ENCODE measurements at regions not wholly inside any gene's neighbourhood (a gene's known extent, or its start where the extent isn't known, plus 50 kb on each side); places are given as distances from the start of the nearest gene placed in this dataset.
"Not testable (repeated sequence)": the region's sequence is repeated elsewhere in the genome, so short reads cannot be mapped to it uniquely, and the experiment has no call there.

- H3K27me3 ChIP-seq (replicated peaks in 1 of 2; ENCODE audit: control insufficient read depth in 2 of 2, insufficient read depth in 2 of 2, low read length in 1 of 2); ATAC-seq; POLR2A ChIA-PET; H3K4me1 ChIP-seq (ENCODE audit: control insufficient read depth, insufficient read depth, low read length); CTCF ChIA-PET; H3K36me3 ChIP-seq (ENCODE audit: control insufficient read depth in 2 of 2, insufficient read depth in 2 of 2, low read length in 1 of 2); H3K9me3 ChIP-seq (replicated peaks; ENCODE audit: control insufficient read depth, insufficient read depth, low read length); H3K4me2 ChIP-seq (ENCODE audit: control insufficient read depth, insufficient read depth); H3K4me3 ChIP-seq; H3K27ac ChIP-seq (ENCODE audit: control insufficient read depth, insufficient read depth); H4K20me1 ChIP-seq (ENCODE audit: control insufficient read depth, insufficient read depth); SMC1A ChIA-PET (ENCODE audit: uncharacterized antibody, unreplicated experiment); DNase-seq (ENCODE audit: low read depth, low spot score); RAD21 ChIA-PET (ENCODE audit: unreplicated experiment); H2AFZ ChIP-seq (ENCODE audit: control insufficient read depth, low read depth, low read length); BruUV-seq (replicated peaks); H3K79me2 ChIP-seq (ENCODE audit: control insufficient read depth, insufficient read depth, low read length); H3K9ac ChIP-seq (ENCODE audit: control insufficient read depth, insufficient read depth, low read length); in situ Hi-C loops (cut with MboI): not testable (repeated sequence)
- WGBS (ENCODE audit: insufficient coverage, insufficient replicate concordance, low lambda C conversion rate, missing lambda C conversion rate): 47% methylated on average over 19 of the region's 19 CpGs
- intact Hi-C loops (cut with micrococcal nuclease; ENCODE audit: unreplicated experiment): loop anchor here (5.0 to 10.0 kb wide), 2 partner anchors 165 to 202 kb away; partner anchors contain the start of gene DLG1
- TF ChIP-seq RUNX3 (IDR thresholded peaks at IDR 0.05; ENCODE audit: low read length): 0 out of 2 replicates have a peak, but pooled peaks have one; percentile 4
- peak; percentile 99 for FAIRE-seq
These were observed 96.2 kb downstream of the BDH1 start for GRCh38 chr3:197459571-197459970.

DNA sequence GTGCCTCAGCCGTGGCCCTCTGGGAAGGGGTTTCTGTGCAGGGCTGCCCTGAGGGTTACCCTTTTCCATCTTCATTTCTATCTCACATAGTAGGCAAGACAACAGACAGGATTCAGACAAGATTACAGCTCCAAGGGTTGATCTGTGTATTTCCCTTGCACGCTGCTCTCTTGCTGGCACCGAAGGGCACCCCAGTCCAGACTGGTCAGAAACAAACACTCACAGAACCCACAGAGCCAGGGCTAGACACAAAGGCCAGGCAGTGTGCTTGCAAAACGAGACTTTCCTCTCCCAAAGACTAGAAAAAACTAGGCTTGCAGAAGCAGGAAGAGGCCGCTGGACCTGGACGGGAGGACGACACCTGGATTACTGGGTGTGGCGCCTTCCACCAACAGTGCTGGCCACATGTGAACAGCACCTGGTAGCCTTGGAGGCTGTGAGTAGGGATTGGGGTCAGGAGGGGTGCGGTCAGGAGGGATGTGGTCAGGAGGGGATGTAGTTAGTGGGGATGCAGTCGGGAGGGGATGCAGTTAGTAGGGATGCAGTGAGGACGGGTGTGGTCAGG, 96.8 kb downstream of the BDH1 start:
- Histone ChIP-seq H3K4me2 (ENCODE audit: control insufficient read depth, insufficient read depth) (no peak overlapping the region), H4K20me1 (ENCODE audit: control insufficient read depth, insufficient read depth) (no peaks in the 10 kb centered on the region), H3K4me1 (ENCODE audit: control insufficient read depth, insufficient read depth, low read length) (no peaks in the 10 kb centered on the region), H3K36me3 (ENCODE audit: control insufficient read depth in 2 of 2, insufficient read depth in 2 of 2, low read length in 1 of 2) (no peaks in the 10 kb centered on the region), H2AFZ (ENCODE audit: control insufficient read depth, low read depth, low read length) (no peak overlapping the region), H3K9me3 (replicated peaks; ENCODE audit: control insufficient read depth, insufficient read depth, low read length) (no peaks in the 10 kb centered on the region; the same call in 2 of the 3 replicates), H3K9ac (ENCODE audit: control insufficient read depth, insufficient read depth, low read length) (no peak overlapping the region), H3K4me3 (no peak overlapping the region), H3K27me3 (replicated peaks in 1 of 2; ENCODE audit: control insufficient read depth in 2 of 2, insufficient read depth in 2 of 2, low read length in 1 of 2) (no peaks in the 10 kb centered on the region; a peak in 1 of 4 replicates), H3K27ac (ENCODE audit: control insufficient read depth, insufficient read depth) (no peak overlapping the region), H3K79me2 (ENCODE audit: control insufficient read depth, insufficient read depth, low read length) (no peaks in the 10 kb centered on the region)
- CTCF ChIA-PET: interaction anchor here (1.1 kb wide), 2 partner anchors 202 to 234 kb away, joined by 3 read pairs; no protein-coding TSS in a partner anchor
- POLR2A ChIA-PET: no interaction called here
- SMC1A ChIA-PET (ENCODE audit: uncharacterized antibody, unreplicated experiment): interaction anchor here (0.8 kb wide), 1 partner anchor 9 kb away, joined by 3 read pairs; no protein-coding TSS in a partner anchor
- BruUV-seq (replicated peaks): no TSS peak
- WGBS (ENCODE audit: insufficient coverage, insufficient replicate concordance, low lambda C conversion rate, missing lambda C conversion rate): 71% methylated on average over 9 of the region's 11 CpGs
- intact Hi-C loops (cut with micrococcal nuclease; ENCODE audit: unreplicated experiment): loop anchor here (5.0 to 10.0 kb wide), 2 partner anchors 164 to 202 kb away; partner anchors contain the start of gene DLG1
- in situ Hi-C loops (cut with MboI): no loop called here
- ATAC-seq: no peak
- RAD21 ChIA-PET (ENCODE audit: unreplicated experiment): no interaction called here
- no peak for DNase-seq (ENCODE audit: low read depth, low spot score)
- no peak for FAIRE-seq
- TF ChIP-seq, protein P1, sequence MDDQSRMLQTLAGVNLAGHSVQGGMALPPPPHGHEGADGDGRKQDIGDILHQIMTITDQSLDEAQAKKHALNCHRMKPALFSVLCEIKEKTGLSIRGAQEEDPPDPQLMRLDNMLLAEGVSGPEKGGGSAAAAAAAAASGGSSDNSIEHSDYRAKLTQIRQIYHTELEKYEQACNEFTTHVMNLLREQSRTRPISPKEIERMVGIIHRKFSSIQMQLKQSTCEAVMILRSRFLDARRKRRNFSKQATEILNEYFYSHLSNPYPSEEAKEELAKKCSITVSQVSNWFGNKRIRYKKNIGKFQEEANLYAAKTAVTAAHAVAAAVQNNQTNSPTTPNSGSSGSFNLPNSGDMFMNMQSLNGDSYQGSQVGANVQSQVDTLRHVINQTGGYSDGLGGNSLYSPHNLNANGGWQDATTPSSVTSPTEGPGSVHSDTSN (IDR thresholded peaks at IDR 0.05; ENCODE audit: insufficient replicate concordance, low read depth, low read length): no peak
- TF ChIP-seq HDAC6 (IDR thresholded peaks at IDR 0.05; ENCODE audit: unreplicated experiment) (no peak), MLLT1 (IDR thresholded peaks at IDR 0.05) (no peak), MEF2A (IDR thresholded peaks at IDR 0.05; ENCODE audit: insufficient read depth, low read depth, low read length) (no peak), ATF2 (IDR thresholded peaks at IDR 0.05; ENCODE audit: low read length) (no peak), KDM1A (IDR thresholded peaks at IDR 0.05; ENCODE audit: borderline replicate concordance) (no peak), RBBP5 (conservative IDR thresholded peaks at IDR 0.05) (no peak), ZNF274 (IDR thresholded peaks at IDR 0.05; ENCODE audit: insufficient read depth, insufficient read length) (no peak), JUNB (IDR thresholded peaks at IDR 0.05) (no peak), POU2F2 (IDR thresholded peaks at IDR 0.05; ENCODE audit: borderline replicate concordance, low read depth, low read length) (no peak), PAX8 (IDR thresholded peaks at IDR 0.05) (no peak), IRF3 (IDR thresholded peaks at IDR 0.05) (no peak)

Measured in GM12878 (cell line).